Endothelial cell of umbilical vein (primary cell): ENCODE measurements at regions not wholly inside any gene's neighbourhood (a gene's known extent, or its start where the extent isn't known, plus 50 kb on each side); places are given as distances from the start of the nearest gene placed in this dataset.

ENCODE experiments used
- MYC ChIP-seq: IDR thresholded peaks from one replicate; pipeline ENCODE4 v1.6.1; 2011; ENCODE audit warnings: mild to moderate bottlenecking, low read depth, low read length
- POLR2A ChIP-seq: IDR thresholded peaks from 2 replicates; pipeline ENCODE4 v1.6.1; 2012; ENCODE audit warnings: low read depth, mild to moderate bottlenecking, control low read depth, low read length
- POLR2AphosphoS5 ChIP-seq: IDR thresholded peaks from 2 replicates; pipeline ENCODE4 v1.6.1; 2012; ENCODE audit warnings: low read depth, mild to moderate bottlenecking, control low read depth, low read length, moderate library complexity; ENCODE audit not compliant: insufficient read depth
- TF ChIP-seq, protein P1 (sequence below), 2 donors: IDR thresholded peaks; 1 replicate in 1 of 2; 2 replicates in 1 of 2; pipeline ENCODE4 v1.5.1; 2011; ENCODE audit warnings: low read length in 2 of 2, mild to moderate bottlenecking in 2 of 2, moderate library complexity in 2 of 2, control low read depth in 1 of 2, inconsistent platforms in 1 of 2, low read depth in 1 of 2; ENCODE audit not compliant: insufficient read depth in 1 of 2; ENCODE audit errors: extremely low read depth in 1 of 2
- TF ChIP-seq, protein P2 (sequence below): IDR thresholded peaks from 2 replicates; pipeline ENCODE4 v1.6.1; 2011; ENCODE audit not compliant: insufficient read depth, insufficient read length

GRCh38 chr10:78160591-78160990 is 126.9 kb downstream of the RPS24 start:
- TF ChIP-seq, protein P1, sequence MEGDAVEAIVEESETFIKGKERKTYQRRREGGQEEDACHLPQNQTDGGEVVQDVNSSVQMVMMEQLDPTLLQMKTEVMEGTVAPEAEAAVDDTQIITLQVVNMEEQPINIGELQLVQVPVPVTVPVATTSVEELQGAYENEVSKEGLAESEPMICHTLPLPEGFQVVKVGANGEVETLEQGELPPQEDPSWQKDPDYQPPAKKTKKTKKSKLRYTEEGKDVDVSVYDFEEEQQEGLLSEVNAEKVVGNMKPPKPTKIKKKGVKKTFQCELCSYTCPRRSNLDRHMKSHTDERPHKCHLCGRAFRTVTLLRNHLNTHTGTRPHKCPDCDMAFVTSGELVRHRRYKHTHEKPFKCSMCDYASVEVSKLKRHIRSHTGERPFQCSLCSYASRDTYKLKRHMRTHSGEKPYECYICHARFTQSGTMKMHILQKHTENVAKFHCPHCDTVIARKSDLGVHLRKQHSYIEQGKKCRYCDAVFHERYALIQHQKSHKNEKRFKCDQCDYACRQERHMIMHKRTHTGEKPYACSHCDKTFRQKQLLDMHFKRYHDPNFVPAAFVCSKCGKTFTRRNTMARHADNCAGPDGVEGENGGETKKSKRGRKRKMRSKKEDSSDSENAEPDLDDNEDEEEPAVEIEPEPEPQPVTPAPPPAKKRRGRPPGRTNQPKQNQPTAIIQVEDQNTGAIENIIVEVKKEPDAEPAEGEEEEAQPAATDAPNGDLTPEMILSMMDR (IDR thresholded peaks at IDR 0.05; ENCODE audit: extremely low read depth in 1 of 2, insufficient read depth in 1 of 2, low read depth in 1 of 2, low read length in 2 of 2) = no peak
- TF ChIP-seq POLR2AphosphoS5 (no peak), POLR2A (no peak), MYC (no peak)
- TF ChIP-seq, protein P2, sequence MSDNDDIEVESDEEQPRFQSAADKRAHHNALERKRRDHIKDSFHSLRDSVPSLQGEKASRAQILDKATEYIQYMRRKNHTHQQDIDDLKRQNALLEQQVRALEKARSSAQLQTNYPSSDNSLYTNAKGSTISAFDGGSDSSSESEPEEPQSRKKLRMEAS = no peak
